ENCODE measurements at regions not wholly inside any gene's neighbourhood (a gene's known extent, or its start where the extent isn't known, plus 50 kb on each side); places are given as distances from the start of the nearest gene placed in this dataset.
A peak's percentile ranks its signal among the peaks of the same experiment; 100 is the strongest.

DNA sequence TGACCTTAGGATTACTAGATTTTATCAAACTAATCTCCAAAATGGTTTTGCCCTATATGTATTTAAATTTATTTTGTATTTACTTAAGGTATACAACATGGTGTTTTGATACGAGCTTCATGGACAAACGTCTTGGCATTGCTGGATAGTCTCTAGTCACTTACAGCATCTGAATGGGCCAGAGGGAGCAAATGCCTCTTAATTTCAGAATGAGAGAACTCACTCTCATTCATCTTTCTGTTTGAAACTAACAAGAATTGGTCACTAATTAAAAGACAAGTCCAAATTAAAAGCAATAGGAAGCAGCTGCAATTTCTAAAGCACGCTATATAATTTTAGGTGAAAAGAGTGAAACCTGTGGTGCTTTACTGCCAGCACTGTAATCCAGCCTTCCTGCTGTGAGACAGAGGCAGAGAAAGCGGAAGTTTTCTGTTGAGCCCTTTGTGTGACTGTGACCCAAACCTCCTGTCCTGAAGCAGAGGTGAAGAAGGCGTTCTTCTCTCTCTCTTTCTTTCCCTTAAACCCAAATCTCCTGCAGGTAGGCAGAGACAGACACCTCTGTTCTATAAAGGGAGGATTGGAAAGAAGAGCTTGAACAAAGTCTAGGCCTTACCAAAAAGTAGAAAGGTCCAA, 184.6 kb upstream of the NAV3 start:
- no peak overlapping the region; a peak in 1 of 5 replicates for H3K4me3 Mint-ChIP-seq
- H3K79me1 ChIP-seq (ENCODE audit: insufficient read depth, low read depth, low read length, poor library complexity, severe bottlenecking) = no peaks in the 10 kb centered on the region
- H3K23ac ChIP-seq (ENCODE audit: insufficient read length, low read depth, low read length) = no peak overlapping the region
- DNase-seq = peak; percentile 66
- no peak overlapping the region for H4K8ac ChIP-seq (replicated peaks; ENCODE audit: insufficient read length, low read depth, low read length)
- H2BK20ac ChIP-seq (ENCODE audit: low read depth, low read length, poor library complexity, severe bottlenecking) = no peak overlapping the region
- no peaks in the 10 kb centered on the region; the same call in 1 of the 2 replicates for H3K27me3 Mint-ChIP-seq (ENCODE audit: low read depth)
- no peak overlapping the region for H2BK120ac ChIP-seq (ENCODE audit: low read depth, low read length, poor library complexity, severe bottlenecking)
- no peak overlapping the region for H4K5ac ChIP-seq (ENCODE audit: insufficient read length, low read depth, low read length)
- WGBS (ENCODE audit: extremely low coverage, insufficient read length, low lambda C conversion rate) = no CpG with 5 or more reads among the region's 5 CpGs
- H3T11ph ChIP-seq (ENCODE audit: low read length) = no peak overlapping the region
- H3K4me1 Mint-ChIP-seq = peaks cover 32 to 35% of the 10 kb centered on the region in 2 experiments
- H2AFZ ChIP-seq (ENCODE audit: low read length) = peak overlapping the region; percentile 96
- no peak overlapping the region for H3K27ac ChIP-seq (ENCODE audit: insufficient read length, low read depth, low read length)
- no peaks in the 10 kb centered on the region for H3K79me2 ChIP-seq (ENCODE audit: insufficient read depth, low read length)
- H3K4me1 ChIP-seq (ENCODE audit: insufficient read depth, low read length) = peaks cover 3% of the 10 kb centered on the region; the same call in 1 of the 2 replicates
- no peak overlapping the region for H3K56ac ChIP-seq (ENCODE audit: insufficient read length, low read depth, low read length)
- no peak overlapping the region for H2BK12ac ChIP-seq (ENCODE audit: insufficient read length, low read depth, low read length)
- H3K9me3 Mint-ChIP-seq = no peaks in the 10 kb centered on the region; a peak in 1 of 5 replicates
- no peaks in the 10 kb centered on the region for H4K20me1 ChIP-seq (ENCODE audit: control insufficient read depth, insufficient read depth, insufficient read length)
- no peak overlapping the region for H3K9ac ChIP-seq (ENCODE audit: extremely low read depth, insufficient read length, low read length)
- H2AK5ac ChIP-seq (ENCODE audit: insufficient read length, low read length) = no peak overlapping the region
- no peaks in the 10 kb centered on the region for H3K9me3 ChIP-seq (ENCODE audit: control insufficient read depth, low read depth, low read length)
- no peak overlapping the region for H2BK5ac ChIP-seq (ENCODE audit: insufficient read length, low read length)
- no peak overlapping the region for H3K4ac ChIP-seq (ENCODE audit: low read depth, low read length)
- H4K91ac ChIP-seq (ENCODE audit: insufficient read length, low read depth, low read length) = no peak overlapping the region
- no peaks in the 10 kb centered on the region for H3K27me3 ChIP-seq (ENCODE audit: insufficient read depth, low read length)
- H3K4me2 ChIP-seq (ENCODE audit: insufficient read depth, insufficient read length, low read length) = no peak overlapping the region
- no peaks in the 10 kb centered on the region for H3K36me3 Mint-ChIP-seq (ENCODE audit: insufficient read depth in 1 of 3, low read depth in 3 of 3)
- no peaks in the 10 kb centered on the region for H3K23me2 ChIP-seq (ENCODE audit: insufficient read length, low read depth, low read length, poor library complexity, severe bottlenecking)
- no peak overlapping the region for H3K18ac ChIP-seq (ENCODE audit: insufficient read length, low read depth, low read length)
- TF ChIP-seq, protein P1, sequence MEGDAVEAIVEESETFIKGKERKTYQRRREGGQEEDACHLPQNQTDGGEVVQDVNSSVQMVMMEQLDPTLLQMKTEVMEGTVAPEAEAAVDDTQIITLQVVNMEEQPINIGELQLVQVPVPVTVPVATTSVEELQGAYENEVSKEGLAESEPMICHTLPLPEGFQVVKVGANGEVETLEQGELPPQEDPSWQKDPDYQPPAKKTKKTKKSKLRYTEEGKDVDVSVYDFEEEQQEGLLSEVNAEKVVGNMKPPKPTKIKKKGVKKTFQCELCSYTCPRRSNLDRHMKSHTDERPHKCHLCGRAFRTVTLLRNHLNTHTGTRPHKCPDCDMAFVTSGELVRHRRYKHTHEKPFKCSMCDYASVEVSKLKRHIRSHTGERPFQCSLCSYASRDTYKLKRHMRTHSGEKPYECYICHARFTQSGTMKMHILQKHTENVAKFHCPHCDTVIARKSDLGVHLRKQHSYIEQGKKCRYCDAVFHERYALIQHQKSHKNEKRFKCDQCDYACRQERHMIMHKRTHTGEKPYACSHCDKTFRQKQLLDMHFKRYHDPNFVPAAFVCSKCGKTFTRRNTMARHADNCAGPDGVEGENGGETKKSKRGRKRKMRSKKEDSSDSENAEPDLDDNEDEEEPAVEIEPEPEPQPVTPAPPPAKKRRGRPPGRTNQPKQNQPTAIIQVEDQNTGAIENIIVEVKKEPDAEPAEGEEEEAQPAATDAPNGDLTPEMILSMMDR (conservative IDR thresholded peaks at IDR 0.05) = no peak
- no peak overlapping the region for H3K14ac ChIP-seq (ENCODE audit: insufficient read depth, low read length)
- no peak overlapping the region for H2BK15ac ChIP-seq (ENCODE audit: low read depth, low read length)
- peak overlapping the region; percentile 28 to 90 (median 36); a peak in 4 of 7 replicates for H3K27ac Mint-ChIP-seq
